ENCODE measurements at regions not wholly inside any gene's neighbourhood (a gene's known extent, or its start where the extent isn't known, plus 50 kb on each side); places are given as distances from the start of the nearest gene placed in this dataset.
"Not testable (repeated sequence)": the region's sequence is repeated elsewhere in the genome, so short reads cannot be mapped to it uniquely, and the experiment has no call there.

DNA sequence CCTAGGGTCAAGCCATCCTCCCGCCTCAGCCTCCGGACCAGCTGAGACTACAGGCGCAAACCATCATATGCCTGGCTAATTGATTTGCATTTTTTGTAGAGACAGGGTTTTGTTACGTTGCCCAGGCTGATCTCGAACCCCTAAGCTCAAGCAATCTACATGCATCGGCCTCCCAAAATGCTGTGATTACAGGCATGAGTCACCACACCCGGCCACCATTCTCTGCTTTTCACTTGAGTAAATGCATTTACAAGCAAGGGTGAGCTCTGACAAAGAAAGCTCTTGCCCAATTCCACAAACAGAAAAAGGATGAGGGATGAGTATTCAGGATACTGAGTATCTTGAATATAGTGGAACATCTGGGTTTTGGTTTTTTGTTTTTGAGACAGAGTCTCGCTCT is 172.9 kb upstream of the MXRA5 start:
- TF ChIP-seq, protein P1, sequence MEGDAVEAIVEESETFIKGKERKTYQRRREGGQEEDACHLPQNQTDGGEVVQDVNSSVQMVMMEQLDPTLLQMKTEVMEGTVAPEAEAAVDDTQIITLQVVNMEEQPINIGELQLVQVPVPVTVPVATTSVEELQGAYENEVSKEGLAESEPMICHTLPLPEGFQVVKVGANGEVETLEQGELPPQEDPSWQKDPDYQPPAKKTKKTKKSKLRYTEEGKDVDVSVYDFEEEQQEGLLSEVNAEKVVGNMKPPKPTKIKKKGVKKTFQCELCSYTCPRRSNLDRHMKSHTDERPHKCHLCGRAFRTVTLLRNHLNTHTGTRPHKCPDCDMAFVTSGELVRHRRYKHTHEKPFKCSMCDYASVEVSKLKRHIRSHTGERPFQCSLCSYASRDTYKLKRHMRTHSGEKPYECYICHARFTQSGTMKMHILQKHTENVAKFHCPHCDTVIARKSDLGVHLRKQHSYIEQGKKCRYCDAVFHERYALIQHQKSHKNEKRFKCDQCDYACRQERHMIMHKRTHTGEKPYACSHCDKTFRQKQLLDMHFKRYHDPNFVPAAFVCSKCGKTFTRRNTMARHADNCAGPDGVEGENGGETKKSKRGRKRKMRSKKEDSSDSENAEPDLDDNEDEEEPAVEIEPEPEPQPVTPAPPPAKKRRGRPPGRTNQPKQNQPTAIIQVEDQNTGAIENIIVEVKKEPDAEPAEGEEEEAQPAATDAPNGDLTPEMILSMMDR (conservative IDR thresholded peaks at IDR 0.05; ENCODE audit: low read length): not testable (repeated sequence)
- TF ChIP-seq EZH2phosphoT487 (IDR thresholded peaks at IDR 0.05; ENCODE audit: borderline replicate concordance, low read depth, low read length): not testable (repeated sequence)

Measured in OCI-LY7 (cell line).